ENCODE measurements at regions not wholly inside any gene's neighbourhood (a gene's known extent, or its start where the extent isn't known, plus 50 kb on each side); places are given as distances from the start of the nearest gene placed in this dataset.

- no peaks in the 10 kb centered on the region for H3K36me3 ChIP-seq
- H3K4me3 ChIP-seq (ENCODE audit: low read depth, low read length) = no peak overlapping the region
- H3K9me3 ChIP-seq = no peaks in the 10 kb centered on the region
- H3K27me3 ChIP-seq = no peaks in the 10 kb centered on the region
- no peaks in the 10 kb centered on the region for H3K4me1 ChIP-seq
- DNase-seq = no peak
- no peak for TF ChIP-seq CTCF (IDR thresholded peaks at IDR 0.05; ENCODE audit: low read depth, low read length)
Observed at GRCh38 chr6:110552076-110552475, 75.7 kb upstream of the SLC22A16 start.

GRCh38 chr6:110551088-110551487 lies 74.7 kb upstream of the SLC22A16 start:
- Histone ChIP-seq H3K36me3 (no peaks in the 10 kb centered on the region), H3K4me1 (no peaks in the 10 kb centered on the region), H3K9me3 (no peaks in the 10 kb centered on the region), H3K4me3 (ENCODE audit: low read depth, low read length) (no peak overlapping the region), H3K27me3 (no peaks in the 10 kb centered on the region)
- TF ChIP-seq CTCF (IDR thresholded peaks at IDR 0.05; ENCODE audit: low read depth, low read length) = no peak
- DNase-seq = no peak

- Histone ChIP-seq H3K4me3 (ENCODE audit: low read depth, low read length) (no peak overlapping the region), H3K9me3 (no peaks in the 10 kb centered on the region), H3K4me1 (no peaks in the 10 kb centered on the region), H3K36me3 (no peaks in the 10 kb centered on the region), H3K27me3 (no peaks in the 10 kb centered on the region)
- no peak for TF ChIP-seq CTCF (IDR thresholded peaks at IDR 0.05; ENCODE audit: low read depth, low read length)
- no peak for DNase-seq
Observed at GRCh38 chr6:110550353-110550752, 73.9 kb upstream of the SLC22A16 start.

- DNase-seq = no peak
- no peak for TF ChIP-seq CTCF (IDR thresholded peaks at IDR 0.05; ENCODE audit: low read depth, low read length)
- Histone ChIP-seq H3K9me3 (no peaks in the 10 kb centered on the region), H3K4me1 (no peaks in the 10 kb centered on the region), H3K4me3 (ENCODE audit: low read depth, low read length) (no peak overlapping the region), H3K27me3 (no peaks in the 10 kb centered on the region), H3K36me3 (no peaks in the 10 kb centered on the region)
Observed at GRCh38 chr6:110549277-110549676, 72.9 kb upstream of the SLC22A16 start.

- no peak overlapping the region for H3K4me3 ChIP-seq (ENCODE audit: low read depth, low read length)
- no peak for TF ChIP-seq CTCF (IDR thresholded peaks at IDR 0.05; ENCODE audit: low read depth, low read length)
- no peaks in the 10 kb centered on the region for H3K9me3 ChIP-seq
Observed at GRCh38 chr6:110548110-110548847, 71.9 kb upstream of the SLC22A16 start.

GRCh38 chr6:110547266-110547964 lies 71.0 kb upstream of the SLC22A16 start:
- Histone ChIP-seq H3K27me3 (no peaks in the 10 kb centered on the region), H3K36me3 (no peaks in the 10 kb centered on the region), H3K4me1 (no peaks in the 10 kb centered on the region; the same call in 1 of the 2 replicates), H3K4me3 (ENCODE audit: low read depth, low read length) (no peak overlapping the region), H3K9me3 (no peaks in the 10 kb centered on the region)
- DNase-seq = no peak
- TF ChIP-seq CTCF (IDR thresholded peaks at IDR 0.05; ENCODE audit: low read depth, low read length) = no peak

More at GRCh38 chr6:110548110-110548847, 71.9 kb upstream of the SLC22A16 start:
- no peaks in the 10 kb centered on the region for H3K36me3 ChIP-seq
- no peak for DNase-seq
- H3K4me1 ChIP-seq = no peaks in the 10 kb centered on the region
- H3K27me3 ChIP-seq = no peaks in the 10 kb centered on the region
